ENCODE measurements at regions not wholly inside any gene's neighbourhood (a gene's known extent, or its start where the extent isn't known, plus 50 kb on each side); places are given as distances from the start of the nearest gene placed in this dataset.

GRCh38 chr9:75552941-75553340 is 337.5 kb upstream of the PCSK5 start:
- TF ChIP-seq CTCF (IDR thresholded peaks at IDR 0.05 in 2 of 3, conservative IDR thresholded peaks at IDR 0.05 in 1 of 3; ENCODE audit: borderline replicate concordance in 1 of 3, insufficient read depth in 1 of 3, low read depth in 2 of 3, low read length in 2 of 3) (no peak), ELF1 (IDR thresholded peaks at IDR 0.05; ENCODE audit: borderline replicate concordance, low read depth) (no peak), EZH2 (IDR thresholded peaks at IDR 0.05) (no peak), JUND (IDR thresholded peaks at IDR 0.05) (no peak), CEBPB (IDR thresholded peaks at IDR 0.05; ENCODE audit: low read depth) (no peak), REST (IDR thresholded peaks at IDR 0.05; ENCODE audit: low read depth) (no peak), MAX (IDR thresholded peaks at IDR 0.05) (no peak), RAD21 (IDR thresholded peaks at IDR 0.05; ENCODE audit: low read depth) (no peak), ZNF274 (IDR thresholded peaks at IDR 0.05; ENCODE audit: low read depth, low read length) (no peak), EZH2phosphoT487 (IDR thresholded peaks at IDR 0.05; ENCODE audit: borderline replicate concordance) (no peak), SP1 (IDR thresholded peaks at IDR 0.05; ENCODE audit: low read depth) (no peak), ZFX (IDR thresholded peaks at IDR 0.05) (no peak), POLR2A (IDR thresholded peaks at IDR 0.05; ENCODE audit: borderline replicate concordance, extremely low read depth, insufficient read depth, insufficient read length) (no peak), CBX3 (IDR thresholded peaks at IDR 0.05; ENCODE audit: low read depth) (no peak)
